H1 (cell line): ENCODE measurements at regions not wholly inside any gene's neighbourhood (a gene's known extent, or its start where the extent isn't known, plus 50 kb on each side); places are given as distances from the start of the nearest gene placed in this dataset.

Experiments used
- USF2 ChIP-seq: IDR thresholded peaks from 2 replicates; pipeline ENCODE4 v1.6.1; 2011; ENCODE audit warnings: low read length, improper control_type of control experiment

GRCh38 chr16:17524656-17525055, 53.9 kb upstream of the XYLT1 start (continued):
- no peak for TF ChIP-seq USF2
- TF ChIP-seq, all 59 proteins: peak for 0
